ENCODE measurements at regions not wholly inside any gene's neighbourhood (a gene's known extent, or its start where the extent isn't known, plus 50 kb on each side); places are given as distances from the start of the nearest gene placed in this dataset.
A peak's percentile ranks its signal among the peaks of the same experiment; 100 is the strongest.

DNA sequence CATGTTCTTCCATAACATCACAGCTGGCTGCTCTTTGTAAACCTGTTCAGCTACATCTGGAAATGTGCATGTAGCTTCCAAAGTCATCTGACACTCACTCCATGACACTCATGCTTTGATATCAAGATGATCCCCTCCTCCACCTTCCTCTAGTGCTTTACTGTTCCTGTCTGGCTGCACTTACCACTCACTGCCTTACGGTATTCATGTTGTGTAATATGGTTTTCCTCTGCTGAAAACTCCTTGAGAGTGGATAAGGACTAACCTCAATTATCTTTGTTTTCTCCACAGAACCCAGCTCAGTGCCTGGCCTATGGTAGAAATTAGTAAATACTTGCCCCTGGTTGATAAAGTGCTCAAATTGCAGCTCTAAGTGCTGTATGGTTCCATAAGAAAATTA, 483.9 kb downstream of the HTR7 start:
- no peak for DNase-seq (ENCODE audit: low spot score in 2 of 2)
- Histone ChIP-seq H3K4me3 (no peak overlapping the region), H3K36me3 (replicated peaks) (no peaks in the 10 kb centered on the region), H3K4me1 (no peaks in the 10 kb centered on the region), H3K27me3 (ENCODE audit: low read depth) (no peaks in the 10 kb centered on the region), H3K9me3 (no peaks in the 10 kb centered on the region)
- in situ Hi-C loops (cut with MboI; ENCODE audit: low sequenced_read_pairs), result no loop called here

DNA sequence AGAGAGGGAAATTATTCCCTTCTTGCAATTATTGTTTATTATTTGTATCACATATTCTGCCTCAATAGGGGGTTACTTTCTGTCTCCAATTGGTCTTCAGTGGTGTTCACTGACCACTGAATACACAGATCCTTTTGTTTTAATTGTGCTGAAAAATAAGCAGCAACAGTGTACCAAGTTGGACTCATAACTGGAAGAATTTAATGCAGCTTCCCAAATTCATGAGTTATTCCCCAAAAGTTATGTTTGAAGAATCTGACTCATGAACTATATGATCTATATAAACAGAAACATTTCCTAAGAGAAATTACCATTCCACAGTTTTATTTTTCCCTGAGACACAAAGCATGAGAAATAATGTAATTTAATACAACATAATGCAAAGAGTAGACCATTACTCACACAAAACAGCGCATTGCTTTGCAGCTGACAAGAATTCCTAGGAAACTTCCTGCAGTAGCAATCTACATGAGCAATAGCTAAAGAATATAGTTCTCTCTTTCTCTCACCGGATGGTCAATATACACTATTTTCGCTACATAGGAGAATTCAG, 479.2 kb downstream of the HTR7 start:
- H3K36me3 ChIP-seq (replicated peaks), result no peaks in the 10 kb centered on the region
- in situ Hi-C loops (cut with MboI; ENCODE audit: low sequenced_read_pairs), result no loop called here
- no peaks in the 10 kb centered on the region for H3K27me3 ChIP-seq (ENCODE audit: low read depth)
- H3K4me3 ChIP-seq, result no peak overlapping the region
- H3K4me1 ChIP-seq, result peaks cover 14% of the 10 kb centered on the region
- no peak for DNase-seq (ENCODE audit: low spot score in 2 of 2)
- no peaks in the 10 kb centered on the region for H3K9me3 ChIP-seq

DNA sequence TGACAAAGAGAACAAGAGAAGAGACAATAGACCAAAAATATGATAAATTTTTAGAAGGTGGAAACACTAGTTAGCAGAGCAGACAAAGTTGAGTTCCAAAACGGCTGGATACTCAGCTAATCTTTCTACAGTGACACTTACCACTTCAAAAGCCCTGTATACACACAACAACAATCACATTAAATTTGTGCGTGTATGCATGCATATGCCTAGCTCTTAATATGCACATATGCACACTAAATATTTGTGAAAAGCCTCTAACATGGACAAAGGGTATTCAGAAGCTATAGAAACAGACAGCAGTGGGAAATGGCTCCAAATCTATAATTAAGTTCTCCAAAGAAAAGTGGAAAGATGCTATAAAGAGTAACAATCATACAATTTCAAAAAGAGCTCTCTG, 476.4 kb downstream of the HTR7 start:
- peak in 1 of 2 experiments; percentile 20 for DNase-seq (ENCODE audit: low spot score in 2 of 2)
- H3K9me3 ChIP-seq, result no peaks in the 10 kb centered on the region
- H3K4me1 ChIP-seq, result peaks cover 17% of the 10 kb centered on the region
- in situ Hi-C loops (cut with MboI; ENCODE audit: low sequenced_read_pairs), result no loop called here
- H3K4me3 ChIP-seq, result no peak overlapping the region
- H3K27me3 ChIP-seq (ENCODE audit: low read depth), result no peaks in the 10 kb centered on the region
- H3K36me3 ChIP-seq (replicated peaks), result no peaks in the 10 kb centered on the region

DNA sequence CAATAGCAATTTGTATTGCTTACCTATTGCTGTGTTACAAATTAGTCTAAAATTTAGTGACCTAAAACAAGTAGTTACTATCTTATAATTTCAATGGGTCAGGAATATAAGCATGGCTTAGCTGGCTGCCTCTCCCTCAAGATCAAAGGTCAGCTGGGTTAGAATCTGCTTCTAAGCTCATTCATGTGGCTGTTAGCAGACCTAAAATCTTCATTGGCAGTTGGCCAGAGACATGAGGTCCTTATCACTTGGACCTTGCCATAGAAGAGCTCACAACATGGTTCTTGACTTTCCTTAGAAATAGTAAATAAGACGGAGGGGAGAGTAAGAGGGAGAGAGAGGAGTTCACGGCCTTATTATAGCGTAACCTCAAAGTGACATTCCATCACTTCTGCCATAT, 468.0 kb downstream of the HTR7 start:
- no peak for DNase-seq (ENCODE audit: low spot score in 2 of 2)
- Histone ChIP-seq H3K4me1 (0 out of 2 replicates have a peak, but pooled peaks cover 2% of the 10 kb centered on the region), H3K9me3 (no peaks in the 10 kb centered on the region), H3K36me3 (replicated peaks) (no peaks in the 10 kb centered on the region), H3K4me3 (no peak overlapping the region), H3K27me3 (ENCODE audit: low read depth) (no peaks in the 10 kb centered on the region)
- in situ Hi-C loops (cut with MboI; ENCODE audit: low sequenced_read_pairs), result no loop called here

DNA sequence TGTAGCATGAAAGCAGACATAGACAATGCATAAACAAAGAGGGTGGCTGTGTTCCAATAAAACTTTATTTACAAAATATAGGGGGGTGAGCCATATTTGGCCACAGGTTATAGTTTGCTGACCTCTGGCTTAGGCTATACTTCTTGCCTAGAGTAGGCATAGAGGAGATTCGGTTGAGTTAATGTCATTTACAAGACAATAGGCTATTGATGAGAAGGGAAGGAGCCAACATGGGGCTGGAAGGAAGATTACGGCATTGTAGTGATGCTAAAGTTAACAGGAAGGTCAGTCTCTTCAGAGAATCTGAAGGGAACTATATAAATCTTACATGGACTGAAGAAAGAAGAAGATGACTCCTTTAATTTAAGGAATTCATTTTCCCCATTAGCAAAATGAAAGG, 463.5 kb downstream of the HTR7 start:
- in situ Hi-C loops (cut with MboI; ENCODE audit: low sequenced_read_pairs), result no loop called here
- H3K4me3 ChIP-seq, result no peak overlapping the region
- peak in 1 of 2 experiments; percentile 31 for DNase-seq (ENCODE audit: low spot score in 2 of 2)

DNA sequence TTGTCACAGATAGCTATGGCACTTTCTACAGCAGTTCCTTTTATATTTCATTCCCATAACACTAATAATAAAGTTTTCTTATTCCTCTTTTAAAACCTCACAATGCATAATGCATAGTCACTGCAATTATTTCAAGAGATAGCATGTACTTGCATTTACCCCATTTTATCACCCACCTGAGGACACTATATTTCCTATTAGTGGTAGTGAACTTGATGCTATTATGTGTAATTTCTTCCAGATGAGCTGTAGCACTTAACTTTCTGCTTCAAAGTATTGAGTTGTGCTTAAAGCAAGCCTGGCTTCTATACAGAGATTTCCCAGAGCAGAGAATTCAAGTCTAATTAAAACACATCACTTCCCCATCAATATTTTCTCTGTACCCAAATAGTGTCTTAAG, 461.1 kb downstream of the HTR7 start:
- H3K36me3 ChIP-seq (replicated peaks), result no peaks in the 10 kb centered on the region
- no peak overlapping the region for H3K4me3 ChIP-seq
- 0 out of 2 replicates have a peak, but pooled peaks cover 2% of the 10 kb centered on the region for H3K4me1 ChIP-seq
- H3K27me3 ChIP-seq (ENCODE audit: low read depth), result no peaks in the 10 kb centered on the region
- DNase-seq (ENCODE audit: low spot score in 2 of 2), result no peak
- H3K9me3 ChIP-seq, result no peaks in the 10 kb centered on the region
- in situ Hi-C loops (cut with MboI; ENCODE audit: low sequenced_read_pairs), result no loop called here

More for the DNA sequence above, 463.5 kb downstream of the HTR7 start:
- no peaks in the 10 kb centered on the region for H3K27me3 ChIP-seq (ENCODE audit: low read depth)
- no peaks in the 10 kb centered on the region for H3K9me3 ChIP-seq
- H3K36me3 ChIP-seq (replicated peaks), result no peaks in the 10 kb centered on the region
- H3K4me1 ChIP-seq, result 0 out of 2 replicates have a peak, but pooled peaks cover 2% of the 10 kb centered on the region

DNA sequence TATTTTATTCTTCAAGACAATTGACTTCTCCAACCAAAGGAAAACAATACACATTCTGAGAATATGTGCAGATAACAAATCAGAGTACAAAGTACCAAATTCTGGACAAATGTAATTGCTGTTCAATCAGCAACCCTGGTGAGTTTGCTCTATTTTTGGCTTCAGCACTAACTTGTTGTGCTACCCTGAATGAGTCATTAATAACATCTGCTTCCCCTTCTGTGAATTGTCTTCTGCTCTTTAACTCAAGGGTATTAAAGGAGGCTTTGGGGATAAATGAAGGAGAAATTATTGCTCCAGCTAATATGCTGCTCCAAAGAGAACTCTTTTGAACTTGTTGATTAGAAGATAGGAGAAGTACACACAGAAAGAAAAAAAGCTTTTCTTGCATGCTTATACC, 459.3 kb downstream of the HTR7 start:
- no peaks in the 10 kb centered on the region for H3K36me3 ChIP-seq (replicated peaks)
- no peak for DNase-seq (ENCODE audit: low spot score in 2 of 2)
- H3K9me3 ChIP-seq, result no peaks in the 10 kb centered on the region
- in situ Hi-C loops (cut with MboI; ENCODE audit: low sequenced_read_pairs), result no loop called here
- 0 out of 2 replicates have a peak, but pooled peaks cover 2% of the 10 kb centered on the region for H3K4me1 ChIP-seq
- no peaks in the 10 kb centered on the region for H3K27me3 ChIP-seq (ENCODE audit: low read depth)
- H3K4me3 ChIP-seq, result no peak overlapping the region

DNA sequence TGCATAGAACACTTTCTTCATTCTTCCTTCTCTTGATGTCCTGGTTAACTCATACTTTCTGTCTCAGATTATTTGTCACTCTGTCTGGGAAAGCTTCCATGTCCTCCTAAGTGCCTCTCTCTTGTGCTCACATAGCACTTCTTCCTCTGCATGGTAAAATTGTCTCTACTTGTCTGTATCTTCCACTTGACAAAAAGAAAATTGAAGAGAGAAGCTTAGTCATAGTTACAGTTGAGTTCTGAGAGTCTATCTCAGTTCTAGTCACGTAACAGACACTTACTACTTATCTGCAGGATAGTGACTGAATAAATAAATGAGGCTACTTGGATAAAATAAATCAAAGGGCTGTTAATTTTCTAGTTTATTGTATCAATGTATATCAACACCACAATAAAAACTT, 458.1 kb downstream of the HTR7 start:
- no peak for DNase-seq (ENCODE audit: low spot score in 2 of 2)
- H3K4me3 ChIP-seq, result no peak overlapping the region
- in situ Hi-C loops (cut with MboI; ENCODE audit: low sequenced_read_pairs), result no loop called here

DNA sequence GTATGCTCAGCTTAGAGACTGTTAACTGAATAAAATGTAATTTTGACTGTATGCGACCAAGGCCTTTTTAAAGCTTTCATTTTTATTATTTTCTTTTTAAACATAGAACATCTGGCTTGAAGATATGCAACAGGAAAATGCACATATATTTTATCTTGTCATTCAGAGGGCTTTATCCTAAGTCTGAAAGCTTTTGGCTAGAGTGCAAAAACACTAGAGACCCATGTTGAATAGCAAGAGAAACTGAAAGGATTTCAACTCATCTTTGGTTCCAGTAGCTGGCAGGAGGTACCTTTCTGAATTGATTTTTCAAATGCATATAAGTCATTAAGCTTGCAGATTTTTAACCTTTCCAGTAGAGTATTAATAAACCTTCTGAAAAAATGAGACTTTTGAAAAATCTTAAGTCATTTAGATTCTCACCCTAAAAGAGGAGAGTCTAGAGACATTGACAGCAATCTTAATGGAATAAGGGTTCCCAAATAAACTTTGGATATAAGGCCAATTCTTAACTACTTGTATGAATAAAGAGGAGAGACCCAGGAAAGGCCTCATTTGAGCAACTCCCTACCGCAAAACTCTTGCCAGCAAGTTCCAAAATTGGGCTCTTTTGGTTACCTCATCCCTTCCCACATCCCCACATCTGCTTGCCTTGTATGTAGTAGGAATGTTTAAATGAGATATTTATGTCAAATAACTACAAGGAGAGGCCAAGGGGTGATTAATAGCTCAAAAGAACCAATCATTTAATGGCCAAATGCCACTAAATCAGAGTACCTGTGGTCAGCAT, 454.4 kb downstream of the HTR7 start:
- in situ Hi-C loops (cut with MboI; ENCODE audit: low sequenced_read_pairs), result no loop called here
- H3K27me3 ChIP-seq (ENCODE audit: low read depth), result no peaks in the 10 kb centered on the region

More for the DNA sequence above, 458.1 kb downstream of the HTR7 start:
- no peaks in the 10 kb centered on the region for H3K36me3 ChIP-seq (replicated peaks)
- H3K27me3 ChIP-seq (ENCODE audit: low read depth), result no peaks in the 10 kb centered on the region
- H3K9me3 ChIP-seq, result no peaks in the 10 kb centered on the region
- no peaks in the 10 kb centered on the region for H3K4me1 ChIP-seq

DNA sequence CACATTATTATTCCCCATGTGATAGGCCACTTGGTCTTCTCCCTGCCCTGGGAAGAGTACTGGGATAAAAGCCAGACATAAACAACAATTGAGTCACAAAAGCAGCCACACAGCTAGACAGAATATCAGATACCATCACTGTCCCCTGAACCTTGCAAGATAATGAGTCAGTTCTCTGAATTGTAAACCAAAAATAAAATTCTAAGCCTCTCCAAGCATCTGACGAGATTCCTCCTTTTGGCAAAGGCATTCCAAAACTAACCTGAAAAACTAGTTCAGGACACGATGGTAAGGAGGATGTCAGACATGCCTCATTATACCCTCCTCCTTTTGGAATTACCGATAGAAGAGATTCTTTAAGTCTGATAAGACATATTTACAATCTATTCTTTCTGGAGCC, 450.7 kb downstream of the HTR7 start:
- H3K4me3 ChIP-seq, result no peak overlapping the region
- no peaks in the 10 kb centered on the region for H3K36me3 ChIP-seq (replicated peaks)
- H3K27me3 ChIP-seq (ENCODE audit: low read depth), result no peaks in the 10 kb centered on the region
- no peaks in the 10 kb centered on the region for H3K4me1 ChIP-seq
- no peaks in the 10 kb centered on the region; the same call in 1 of the 2 replicates for H3K9me3 ChIP-seq
- in situ Hi-C loops (cut with MboI; ENCODE audit: low sequenced_read_pairs), result no loop called here
- no peak for DNase-seq (ENCODE audit: low spot score in 2 of 2)

More for the DNA sequence above, 454.4 kb downstream of the HTR7 start:
- Histone ChIP-seq H3K4me3 (no peak overlapping the region), H3K36me3 (replicated peaks) (no peaks in the 10 kb centered on the region), H3K9me3 (no peaks in the 10 kb centered on the region), H3K4me1 (no peaks in the 10 kb centered on the region)
- DNase-seq (ENCODE audit: low spot score in 2 of 2), result no peak

DNA sequence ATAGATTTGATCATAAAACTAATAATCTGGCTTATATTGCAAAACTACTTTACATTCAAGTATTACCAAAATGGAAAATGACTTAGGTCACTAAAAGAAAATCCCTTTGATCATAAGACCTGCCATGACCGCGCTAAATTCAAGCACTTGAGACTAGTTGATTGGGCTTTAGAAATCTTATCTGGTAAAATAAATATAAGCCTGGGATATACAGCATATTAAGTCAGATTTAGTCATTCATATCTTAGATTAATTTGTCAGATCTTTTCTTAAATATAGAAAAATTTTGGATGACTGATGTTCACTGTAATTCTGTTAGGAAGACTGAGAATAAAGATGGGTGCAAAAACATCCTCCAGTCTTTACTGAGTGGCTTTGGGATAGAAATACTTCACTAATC, 450.0 kb downstream of the HTR7 start:
- Histone ChIP-seq H3K27me3 (ENCODE audit: low read depth) (no peaks in the 10 kb centered on the region), H3K36me3 (replicated peaks) (no peaks in the 10 kb centered on the region), H3K4me3 (no peak overlapping the region), H3K4me1 (peaks cover 4% of the 10 kb centered on the region), H3K9me3 (no peaks in the 10 kb centered on the region; the same call in 1 of the 2 replicates)
- no peak for DNase-seq (ENCODE audit: low spot score in 2 of 2)
- in situ Hi-C loops (cut with MboI; ENCODE audit: low sequenced_read_pairs), result no loop called here

DNA sequence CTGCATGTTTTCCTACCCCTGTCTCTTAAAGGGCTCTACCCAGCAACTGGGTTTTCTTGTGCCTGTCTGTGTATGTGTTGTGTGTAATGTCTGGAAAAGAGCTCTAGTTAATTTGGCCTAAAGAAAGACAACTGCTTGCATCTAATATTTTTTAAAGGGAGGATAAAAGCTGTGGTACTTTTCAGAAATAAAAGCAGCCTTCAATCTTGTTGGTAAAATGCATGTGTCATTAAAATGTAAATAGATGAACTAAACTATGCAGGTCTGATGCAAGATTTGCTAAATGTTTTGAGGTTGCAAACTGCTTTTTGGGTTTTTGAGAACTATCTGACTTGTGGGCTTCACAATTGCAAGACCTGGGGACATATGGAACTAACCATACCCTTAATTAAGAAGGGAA, 445.3 kb downstream of the HTR7 start:
- Histone ChIP-seq H3K27me3 (ENCODE audit: low read depth) (no peaks in the 10 kb centered on the region), H3K4me3 (no peak overlapping the region)
- in situ Hi-C loops (cut with MboI; ENCODE audit: low sequenced_read_pairs), result no loop called here

DNA sequence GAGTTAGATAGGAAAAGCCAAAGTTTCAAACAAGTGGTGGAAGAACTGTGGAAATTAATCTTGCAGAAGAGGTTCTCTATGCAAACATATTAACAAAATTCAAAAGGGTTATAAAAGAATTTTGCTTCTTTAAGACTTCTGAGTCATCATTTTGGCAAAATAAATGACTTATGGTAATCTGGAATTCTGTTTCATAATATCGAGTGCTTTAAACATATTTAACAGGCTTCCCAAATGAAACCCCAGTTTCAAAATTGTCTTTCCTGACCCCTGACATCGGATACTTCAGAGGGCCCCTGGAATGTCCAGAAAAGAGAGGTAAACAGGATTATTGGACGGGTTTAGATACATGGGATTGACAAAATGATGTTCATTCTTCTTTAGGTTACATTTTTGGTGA, 444.6 kb downstream of the HTR7 start:
- in situ Hi-C loops (cut with MboI; ENCODE audit: low sequenced_read_pairs), result no loop called here
- no peak for DNase-seq (ENCODE audit: low spot score in 2 of 2)
- Histone ChIP-seq H3K36me3 (replicated peaks) (no peaks in the 10 kb centered on the region), H3K4me3 (no peak overlapping the region), H3K9me3 (no peaks in the 10 kb centered on the region; the same call in 1 of the 2 replicates), H3K27me3 (ENCODE audit: low read depth) (no peaks in the 10 kb centered on the region), H3K4me1 (peaks cover 14% of the 10 kb centered on the region)

More for the DNA sequence above, 445.3 kb downstream of the HTR7 start:
- Histone ChIP-seq H3K36me3 (replicated peaks) (no peaks in the 10 kb centered on the region), H3K9me3 (no peaks in the 10 kb centered on the region; the same call in 1 of the 2 replicates), H3K4me1 (peaks cover 12% of the 10 kb centered on the region)
- no peak for DNase-seq (ENCODE audit: low spot score in 2 of 2)

DNA sequence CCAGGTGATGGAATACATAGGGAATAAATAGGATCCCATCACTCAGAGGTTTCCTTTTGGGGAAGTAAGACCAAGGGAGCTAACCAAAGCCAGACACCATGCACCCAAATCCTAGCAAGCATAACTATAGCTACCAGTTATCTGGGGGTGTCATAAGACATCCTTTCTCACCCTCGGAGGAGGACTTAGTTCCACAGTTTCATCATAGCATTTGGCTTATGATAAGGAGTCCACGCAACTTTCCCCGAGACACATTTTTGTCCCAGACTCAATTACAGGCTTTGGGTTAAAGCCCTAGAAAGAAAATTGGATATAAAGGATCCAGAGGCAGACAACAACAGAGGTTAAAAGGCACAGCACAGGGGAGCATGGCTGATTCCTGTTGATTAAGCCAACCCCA, 442.9 kb downstream of the HTR7 start:
- no peaks in the 10 kb centered on the region for H3K36me3 ChIP-seq (replicated peaks)
- peaks cover 14% of the 10 kb centered on the region for H3K4me1 ChIP-seq
- in situ Hi-C loops (cut with MboI; ENCODE audit: low sequenced_read_pairs), result no loop called here
- DNase-seq (ENCODE audit: low spot score in 2 of 2), result no peak
- no peak overlapping the region for H3K4me3 ChIP-seq
- no peaks in the 10 kb centered on the region; the same call in 1 of the 2 replicates for H3K9me3 ChIP-seq
- H3K27me3 ChIP-seq (ENCODE audit: low read depth), result no peaks in the 10 kb centered on the region

All from HAP-1 (cell line).